Mucosa of gallbladder (tissue), 1 donor: ENCODE measurements at regions not wholly inside any gene's neighbourhood (a gene's known extent, or its start where the extent isn't known, plus 50 kb on each side); places are given as distances from the start of the nearest gene placed in this dataset.
"Not testable (repeated sequence)": the region's sequence is repeated elsewhere in the genome, so short reads cannot be mapped to it uniquely, and the experiment has no call there.

ENCODE experiments used
- DNase-seq: peaks from one replicate; pipeline ENCODE4 v3.0.0-alpha.2; 2020; ENCODE audit warnings: low spot score
- donor health status: DM: no; HTN: no; CAD: no.

GRCh38 chr2:200101922-200102321, 146.5 kb downstream of the MAIP1 start:
- no peak for DNase-seq

GRCh38 chr2:200102971-200103370, 147.6 kb downstream of the MAIP1 start:
- no peak for DNase-seq

GRCh38 chr2:200104015-200104414, 148.6 kb downstream of the MAIP1 start:
- no peak for DNase-seq

- DNase-seq, result no peak
Measured at GRCh38 chr2:200107514-200108217, 152.3 kb downstream of the MAIP1 start.

- DNase-seq, result no peak
Measured at GRCh38 chr2:200109421-200109820, 154.0 kb downstream of the MAIP1 start.

- DNase-seq, result no peak
Measured at GRCh38 chr2:200110381-200110780, 155.0 kb downstream of the MAIP1 start.

GRCh38 chr2:200113016-200113799, 157.8 kb downstream of the MAIP1 start:
- DNase-seq, result not testable (repeated sequence)

- no peak for DNase-seq
Measured at GRCh38 chr2:200119236-200119635, 163.9 kb downstream of the MAIP1 start.

GRCh38 chr2:200121931-200122330, 166.5 kb downstream of the MAIP1 start:
- DNase-seq, result no peak

- DNase-seq, result no peak
Measured at GRCh38 chr2:200122683-200123082, 167.3 kb downstream of the MAIP1 start.

- peak; percentile 50 for DNase-seq
Measured at GRCh38 chr2:200124665-200125368, 169.4 kb downstream of the MAIP1 start.

GRCh38 chr2:200125444-200126284, 170.3 kb downstream of the MAIP1 start:
- no peak for DNase-seq

GRCh38 chr2:200126285-200126670, 170.9 kb downstream of the MAIP1 start:
- DNase-seq, result not testable (repeated sequence)

GRCh38 chr2:200126680-200127079, 171.3 kb downstream of the MAIP1 start:
- not testable (repeated sequence) for DNase-seq

- DNase-seq, result no peak
Measured at GRCh38 chr2:200127848-200128247, 172.5 kb downstream of the MAIP1 start.

- DNase-seq, result no peak
Measured at GRCh38 chr2:200128296-200128695, 172.9 kb downstream of the MAIP1 start.

GRCh38 chr2:200129721-200130462, 174.5 kb downstream of the MAIP1 start:
- DNase-seq, result no peak

GRCh38 chr2:200130762-200131166, 175.4 kb downstream of the MAIP1 start:
- no peak for DNase-seq

- no peak for DNase-seq
Measured at GRCh38 chr2:200131307-200131706, 175.2 kb upstream of the SPATS2L start.

- no peak for DNase-seq
Measured at GRCh38 chr2:200135082-200135481, 171.4 kb upstream of the SPATS2L start.

- DNase-seq, result no peak
Measured at GRCh38 chr2:200136655-200137054, 169.8 kb upstream of the SPATS2L start.
